ENCODE measurements at regions not wholly inside any gene's neighbourhood (a gene's known extent, or its start where the extent isn't known, plus 50 kb on each side); places are given as distances from the start of the nearest gene placed in this dataset.

DNA sequence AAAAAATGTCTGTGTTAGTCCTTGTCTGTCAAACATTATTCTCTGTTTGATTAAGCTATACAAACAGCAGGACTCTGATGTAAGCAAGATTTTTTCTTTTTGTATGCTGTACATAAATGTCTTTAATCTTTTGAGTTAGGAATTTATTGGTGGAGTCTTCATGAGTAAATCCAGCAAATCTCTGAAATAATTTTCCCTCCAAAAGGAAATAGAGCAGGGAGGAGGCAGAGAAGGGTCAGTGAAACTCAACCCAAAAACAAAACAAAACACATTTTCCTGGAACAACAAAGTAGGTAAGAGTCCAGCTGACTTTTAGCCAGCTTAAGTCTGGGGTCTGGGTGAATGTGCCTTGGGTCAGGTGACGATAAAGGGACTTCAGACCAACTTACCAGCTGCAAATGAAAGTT is 113.7 kb downstream of the FOXA2 start:
- no peak for DNase-seq (ENCODE audit: extremely low read depth, low read depth, low spot score)

DNA sequence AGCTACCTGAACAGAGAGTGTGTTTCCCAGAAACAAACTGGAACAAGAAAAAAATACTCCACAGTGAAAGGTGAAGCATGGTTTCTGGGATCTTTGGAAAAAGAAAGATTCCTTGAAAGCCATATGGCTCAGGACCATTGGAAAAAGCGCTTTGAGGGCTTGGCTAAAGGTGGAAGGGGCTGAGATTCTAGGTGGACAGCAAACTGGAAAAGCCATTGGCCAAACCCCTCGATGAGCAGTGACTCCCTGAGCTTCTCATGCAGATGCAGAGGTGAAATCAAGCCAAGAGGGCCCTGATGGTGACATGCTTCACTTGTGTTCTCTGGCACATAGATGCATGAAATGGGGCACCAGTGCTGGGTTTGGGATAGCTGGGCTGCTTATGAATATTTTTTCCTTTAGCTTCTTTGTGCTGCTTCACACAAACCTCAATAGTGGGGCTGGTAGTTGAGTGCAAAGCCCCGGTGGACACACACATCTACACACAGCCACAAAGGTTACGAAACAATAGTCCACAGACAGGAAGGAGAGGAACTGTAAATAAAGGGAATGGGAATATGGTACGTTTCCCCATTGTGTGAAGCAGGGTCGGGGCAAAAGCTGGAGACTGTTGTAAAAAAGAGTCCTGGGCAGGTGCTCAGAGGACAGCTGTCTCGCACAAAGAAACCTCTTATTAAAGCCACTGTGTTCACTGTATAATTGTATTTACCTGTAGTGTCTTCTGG is 117.8 kb downstream of the FOXA2 start:
- DNase-seq (ENCODE audit: extremely low read depth, low read depth, low spot score): no peak

DNA sequence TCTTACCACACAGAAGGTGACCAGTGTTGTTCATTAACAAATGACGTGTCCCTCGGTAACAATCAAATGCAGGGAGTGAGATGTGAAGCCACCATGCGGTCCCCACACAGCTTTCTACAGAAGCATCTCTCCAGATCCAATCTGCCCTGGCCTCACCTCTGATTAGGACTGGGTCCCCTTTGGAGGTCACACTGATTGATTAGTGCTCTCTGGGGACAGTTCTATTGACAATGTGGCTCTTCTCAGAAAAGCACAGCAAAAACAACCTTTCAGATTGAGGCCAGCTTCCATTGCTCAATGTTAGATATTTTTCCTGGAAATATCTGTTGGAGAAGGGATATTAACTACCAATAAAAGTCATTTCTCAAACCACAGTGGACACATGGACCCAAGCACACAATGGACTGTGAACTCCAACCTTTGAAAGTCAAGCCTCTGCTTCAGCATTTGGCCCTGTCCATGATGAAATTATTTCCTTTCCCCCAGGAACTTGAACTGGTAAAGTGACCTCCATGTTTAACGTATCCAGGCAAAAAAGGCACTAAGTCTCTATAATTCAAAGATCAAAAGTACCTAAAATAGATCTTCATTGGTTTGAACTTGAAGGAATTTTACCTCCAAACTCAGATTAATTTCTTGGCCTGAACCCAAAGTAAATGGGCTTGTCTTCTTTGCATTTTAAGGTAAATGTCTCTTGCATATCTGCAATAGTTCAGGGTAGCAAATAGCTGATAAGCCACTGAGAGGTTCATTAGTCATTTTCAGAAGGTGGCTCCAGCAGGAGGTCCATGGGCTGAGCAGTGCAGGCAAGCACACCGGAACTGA is 118.5 kb downstream of the FOXA2 start:
- no peak for DNase-seq (ENCODE audit: extremely low read depth, low read depth, low spot score)

DNA sequence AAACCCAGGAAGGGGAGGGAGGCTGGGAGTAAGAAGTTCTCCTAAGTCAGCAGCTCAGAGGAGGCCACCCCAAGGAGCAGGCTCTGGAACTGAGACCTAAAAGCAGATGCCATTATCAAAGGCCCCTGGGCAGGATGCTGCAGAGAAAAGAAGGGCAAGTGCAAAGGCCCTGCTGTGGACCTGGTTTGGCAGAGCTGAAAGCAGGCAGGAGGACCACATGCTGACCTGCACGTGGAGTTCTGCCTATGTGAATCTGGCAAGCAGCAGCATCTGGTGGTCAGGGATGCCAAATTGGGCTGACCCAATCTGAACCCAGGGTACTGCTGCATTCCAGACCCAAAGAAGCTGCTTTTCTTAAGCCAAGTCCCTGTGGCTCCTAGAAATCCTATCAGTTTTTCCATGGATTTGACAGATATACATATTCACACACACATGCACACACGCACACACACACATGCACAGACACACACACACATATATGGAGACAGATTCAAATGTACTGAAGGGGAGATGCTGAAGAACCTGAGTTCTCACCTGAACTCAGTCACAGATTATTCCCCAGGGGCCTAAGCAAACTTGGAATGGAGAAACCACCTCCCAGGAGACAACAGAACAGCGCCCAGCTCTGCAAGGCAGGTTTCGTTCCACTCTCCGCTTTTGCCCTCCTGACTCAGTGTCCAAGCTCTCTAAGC is 119.9 kb downstream of the FOXA2 start:
- DNase-seq (ENCODE audit: extremely low read depth, low read depth, low spot score): no peak

DNA sequence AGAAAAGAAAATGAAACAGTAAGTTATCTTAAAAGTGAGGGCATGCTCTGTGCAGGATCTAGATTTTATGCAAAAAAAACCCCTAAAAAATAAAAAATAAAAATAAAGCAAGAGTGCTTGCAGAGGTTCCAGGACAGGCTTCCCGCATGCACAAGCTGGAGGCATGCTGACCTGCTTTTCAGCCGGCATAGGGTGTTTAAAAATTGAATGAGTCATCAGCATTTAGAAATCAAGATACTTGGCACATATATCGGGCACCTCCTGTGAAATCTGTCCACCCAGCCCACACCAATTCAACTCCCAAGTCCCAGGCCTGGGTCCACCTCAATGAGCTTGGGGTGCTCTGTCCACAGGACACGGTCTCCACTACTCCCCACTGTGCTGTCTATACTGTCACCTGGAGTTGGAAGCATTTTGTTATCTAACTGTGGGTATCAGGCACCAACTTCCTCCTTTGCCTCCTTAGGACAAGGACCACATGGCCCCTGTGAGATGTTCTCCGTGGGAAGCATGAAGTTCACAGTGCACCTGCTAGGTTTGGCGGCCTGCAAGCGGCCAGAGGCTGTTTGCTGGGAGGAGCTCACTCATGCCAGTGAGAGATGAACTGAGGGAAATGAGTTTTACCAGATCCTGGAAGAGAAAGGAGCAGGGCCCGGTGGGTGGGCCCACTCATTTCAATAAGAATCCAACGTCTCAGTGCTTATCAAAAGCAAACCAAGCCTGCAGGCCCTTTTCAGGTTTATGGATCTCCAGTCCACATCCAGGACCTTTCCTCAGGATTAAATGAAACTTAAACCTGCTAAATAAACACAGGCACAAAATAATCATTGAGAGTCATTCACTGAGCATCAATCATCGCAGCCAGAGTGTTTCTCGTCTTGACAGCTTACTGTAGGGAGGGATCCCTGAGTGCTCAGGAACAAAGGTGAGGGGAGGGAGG is 121.1 kb downstream of the FOXA2 start:
- no peak for DNase-seq (ENCODE audit: extremely low read depth, low read depth, low spot score)

DNA sequence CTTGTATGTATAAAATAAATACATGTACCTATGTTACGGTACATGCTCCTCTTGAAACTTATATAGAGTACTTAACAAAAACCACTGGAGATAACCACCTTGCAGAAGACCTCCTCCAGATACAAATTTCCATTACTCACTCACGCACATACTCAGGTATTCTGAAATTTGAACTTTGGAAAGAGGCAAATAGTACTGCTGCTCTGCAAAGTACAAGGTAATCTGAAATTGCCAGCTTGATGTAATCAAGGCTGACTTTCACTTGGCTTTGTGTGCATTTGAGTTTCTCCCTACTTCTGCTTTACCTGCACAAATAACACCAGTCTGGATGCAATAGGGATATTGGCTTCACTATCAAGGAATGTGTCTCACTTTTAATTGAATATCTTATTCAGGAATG is 123.6 kb downstream of the FOXA2 start:
- no peak for DNase-seq (ENCODE audit: extremely low read depth, low read depth, low spot score)

DNA sequence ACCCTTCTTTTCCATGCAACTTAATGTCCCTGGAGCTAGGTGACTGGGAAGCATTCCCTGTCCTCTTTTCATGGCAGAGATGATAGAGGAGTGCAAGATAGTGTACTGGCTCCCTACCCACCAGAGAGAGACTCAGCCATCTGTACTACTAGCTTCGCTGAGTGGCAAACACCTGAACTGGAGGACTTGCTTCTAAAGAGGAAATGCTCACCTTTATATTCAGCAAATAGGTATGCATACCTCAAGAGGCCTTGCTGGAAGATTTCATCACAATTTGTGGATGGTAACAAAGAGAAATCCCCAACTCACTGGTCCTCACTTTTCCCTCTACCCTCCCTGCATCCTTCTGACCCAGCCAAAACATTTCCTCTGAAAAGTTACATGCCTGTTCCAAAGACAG is 124.1 kb downstream of the FOXA2 start:
- no peak for DNase-seq (ENCODE audit: extremely low read depth, low read depth, low spot score)

DNA sequence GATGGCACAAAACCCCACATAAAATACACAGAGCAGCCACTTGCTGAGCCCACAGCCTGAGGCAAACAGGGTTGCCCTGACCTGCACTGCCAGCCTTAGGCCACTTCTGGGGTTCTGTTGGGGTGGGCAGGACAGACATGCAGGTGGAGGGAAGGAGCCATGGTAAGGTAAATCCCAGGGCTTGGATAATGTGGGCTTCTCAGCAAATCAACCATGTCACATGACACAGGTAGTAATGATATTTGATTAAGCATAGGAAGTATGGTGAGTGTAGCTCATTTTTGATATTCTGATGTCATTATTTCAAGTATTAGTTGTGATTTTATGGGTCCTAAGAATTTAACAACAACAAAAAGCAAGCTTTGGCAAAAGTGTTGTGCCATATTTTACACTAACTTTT is 124.6 kb downstream of the FOXA2 start:
- no peak for DNase-seq (ENCODE audit: extremely low read depth, low read depth, low spot score)

DNA sequence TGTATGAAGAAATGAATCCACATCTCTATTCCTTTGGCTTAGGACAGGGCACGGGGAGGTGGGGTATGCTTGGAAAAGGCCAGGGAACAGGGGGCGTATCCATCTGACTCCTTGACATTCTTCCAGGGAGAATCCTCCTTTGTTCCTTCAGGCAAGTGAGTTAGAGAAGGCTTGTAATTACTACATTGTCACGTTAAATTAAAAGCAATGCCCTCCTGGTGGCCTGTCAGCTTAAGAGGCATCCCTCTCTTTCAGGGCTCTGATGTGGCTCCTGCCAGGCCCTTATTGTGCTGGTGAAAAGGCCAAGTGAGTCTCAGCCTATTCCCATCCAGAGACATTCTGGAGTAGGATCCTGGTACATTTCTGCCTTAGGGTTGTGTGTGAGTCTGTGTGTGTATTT is 128.3 kb downstream of the FOXA2 start:
- DNase-seq (ENCODE audit: extremely low read depth, low read depth, low spot score): no peak

DNA sequence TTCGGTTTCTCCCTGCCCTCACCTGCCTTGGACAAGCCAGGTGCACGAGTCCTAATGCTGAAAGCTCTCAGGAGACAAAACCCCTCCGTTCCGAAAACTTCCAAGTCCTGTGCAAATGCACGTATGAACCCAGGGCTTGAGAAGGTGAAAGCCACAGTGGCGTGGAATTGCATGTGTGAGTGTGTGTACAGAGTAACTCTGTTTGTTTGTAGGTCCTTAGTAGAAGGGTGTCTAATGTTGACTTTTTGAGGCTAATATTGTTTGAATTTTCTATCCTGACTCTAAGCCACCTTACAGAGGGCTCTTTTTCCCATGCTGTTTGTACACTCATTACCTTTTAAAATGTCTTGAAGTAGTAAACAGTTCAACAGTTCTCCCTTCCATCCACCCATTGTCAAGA is 129.1 kb downstream of the FOXA2 start:
- no peak for DNase-seq (ENCODE audit: extremely low read depth, low read depth, low spot score)

DNA sequence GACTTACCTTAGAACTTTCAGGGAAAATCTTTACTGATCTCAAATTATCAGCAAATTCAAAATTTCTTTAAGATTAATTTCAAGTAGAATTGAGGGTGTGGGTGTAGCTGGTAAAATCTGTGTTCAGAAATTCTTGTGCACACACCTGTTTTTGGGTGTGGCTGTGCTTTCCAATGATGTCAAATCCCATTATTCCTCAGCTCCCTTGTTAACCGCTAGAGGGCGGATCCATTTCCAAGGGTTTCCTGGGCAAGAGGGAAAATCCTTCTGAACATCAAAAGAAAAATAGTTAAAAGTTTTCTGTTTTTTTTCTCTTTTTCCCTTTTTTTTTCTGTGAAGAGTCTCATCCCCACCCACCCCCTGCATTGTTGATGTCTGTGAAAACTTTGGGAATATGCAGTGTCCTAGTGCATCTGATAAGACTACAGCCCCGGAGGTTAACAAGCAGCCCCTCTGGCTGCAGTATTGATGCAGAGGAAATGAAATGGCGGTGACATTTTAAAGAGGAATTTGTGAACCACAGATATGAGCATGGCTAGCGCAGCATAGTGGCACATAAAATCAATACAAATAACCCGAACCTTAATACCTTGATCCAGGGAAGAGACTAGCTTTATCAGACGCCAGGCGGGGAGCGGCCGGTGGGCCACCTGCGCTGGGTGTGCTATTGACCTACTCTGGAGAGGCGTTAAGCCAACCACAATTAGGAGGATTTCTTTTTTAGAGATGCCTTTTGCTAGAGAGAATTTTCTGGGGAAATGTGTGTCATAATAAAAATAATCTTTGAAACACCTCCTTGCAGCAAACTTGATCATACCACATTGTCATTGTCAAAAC is 130.9 kb downstream of the FOXA2 start:
- no peak for DNase-seq (ENCODE audit: extremely low read depth, low read depth, low spot score)

DNA sequence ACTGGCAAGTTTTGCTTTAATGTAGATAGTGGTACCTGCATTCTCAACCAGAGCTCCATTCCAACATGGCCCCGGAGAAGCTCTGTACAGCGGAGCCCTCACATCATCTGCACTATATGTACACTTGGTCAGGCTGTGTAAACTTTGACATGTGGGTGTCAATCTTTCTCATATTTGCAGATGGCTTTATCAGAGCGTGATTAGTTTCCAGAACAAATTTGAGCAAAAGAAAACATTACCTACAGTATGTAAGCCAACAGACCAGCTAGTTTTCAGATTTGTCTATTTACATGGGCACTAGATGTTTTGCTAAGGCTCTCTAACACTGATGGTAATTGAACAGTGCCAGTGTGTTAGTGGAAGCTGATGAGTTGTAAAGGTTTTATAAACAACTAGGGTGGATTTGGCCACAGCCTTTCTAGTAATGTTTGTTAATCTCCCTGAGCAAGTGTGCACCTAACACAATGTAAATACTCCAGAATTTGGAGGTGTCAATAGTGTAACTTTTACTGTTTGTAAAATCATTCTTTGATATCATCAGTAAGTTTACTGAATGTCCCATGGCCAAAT is 131.8 kb downstream of the FOXA2 start:
- DNase-seq (ENCODE audit: extremely low read depth, low read depth, low spot score): no peak

DNA sequence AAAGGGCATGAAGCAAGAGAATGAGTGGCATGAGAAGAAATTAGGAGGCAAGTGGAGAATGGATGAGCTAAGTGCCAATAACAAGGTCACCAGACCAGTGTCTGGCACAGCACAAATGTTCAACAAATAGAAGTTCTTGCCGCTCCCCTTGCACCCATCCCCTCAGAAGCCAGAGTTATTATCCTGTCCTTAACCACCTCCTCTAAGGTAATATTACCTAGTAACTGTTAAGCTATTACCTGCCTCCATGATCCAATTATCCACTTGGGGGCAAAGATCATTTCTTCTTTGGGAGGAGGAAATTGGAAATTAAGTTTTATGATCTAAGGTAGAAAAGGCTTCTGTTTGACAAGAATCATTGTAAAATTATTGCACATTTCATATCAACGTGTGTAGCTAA is 133.8 kb downstream of the FOXA2 start:
- DNase-seq (ENCODE audit: extremely low read depth, low read depth, low spot score): no peak

DNA sequence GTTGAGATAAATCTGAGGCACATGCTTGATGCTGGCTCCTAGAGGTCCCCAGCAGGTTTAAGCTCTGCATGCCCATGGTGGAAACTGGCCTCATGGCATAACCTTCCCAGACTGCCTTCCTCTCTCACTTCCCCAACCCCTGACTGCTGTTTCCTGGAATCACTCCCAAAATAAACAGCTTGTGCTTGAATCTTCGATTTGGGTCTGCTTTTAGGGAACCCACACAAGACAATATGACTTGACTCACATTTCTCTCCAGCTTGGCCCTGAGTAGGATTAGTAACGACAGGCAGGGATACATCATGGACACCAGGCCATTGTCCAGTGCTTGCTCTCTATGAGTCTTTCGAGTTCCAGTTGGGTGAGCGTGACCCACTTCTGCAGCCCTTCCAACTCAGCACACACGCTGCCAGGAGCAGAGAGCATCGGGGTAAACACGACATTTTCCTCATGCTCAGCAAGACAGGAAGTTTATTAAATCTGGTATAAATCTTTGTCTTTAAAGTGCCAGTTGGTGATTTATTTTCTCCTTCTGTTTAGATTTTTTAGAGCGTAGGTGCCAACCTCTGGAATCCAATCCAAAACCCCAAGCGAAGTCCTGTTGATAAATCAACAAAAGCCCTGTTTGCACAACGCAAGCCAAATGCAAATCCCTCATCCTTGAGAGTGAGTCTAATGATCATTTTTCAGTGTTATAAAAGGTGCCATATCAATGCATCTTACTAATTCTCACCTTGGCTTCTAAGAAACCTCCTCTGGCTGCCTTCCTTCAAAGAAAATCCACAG is 135.0 kb downstream of the FOXA2 start:
- DNase-seq (ENCODE audit: extremely low read depth, low read depth, low spot score): no peak

DNA sequence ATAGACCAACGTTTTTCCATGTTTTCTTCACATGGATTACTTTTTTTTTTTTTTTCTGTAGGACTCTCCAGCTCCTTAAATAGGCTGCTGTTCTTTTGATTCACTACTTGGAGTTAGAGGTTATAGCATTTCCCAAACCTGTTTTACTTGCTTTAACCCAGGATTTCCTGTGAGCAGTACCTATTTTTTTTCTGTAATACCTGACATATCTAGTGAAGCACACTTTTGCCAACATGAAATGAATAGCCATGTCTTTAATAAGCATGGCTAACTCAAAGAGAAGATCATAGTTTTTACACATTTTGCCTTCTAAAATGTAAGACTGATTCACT is 137.0 kb downstream of the FOXA2 start:
- no peak for DNase-seq (ENCODE audit: extremely low read depth, low read depth, low spot score)

DNA sequence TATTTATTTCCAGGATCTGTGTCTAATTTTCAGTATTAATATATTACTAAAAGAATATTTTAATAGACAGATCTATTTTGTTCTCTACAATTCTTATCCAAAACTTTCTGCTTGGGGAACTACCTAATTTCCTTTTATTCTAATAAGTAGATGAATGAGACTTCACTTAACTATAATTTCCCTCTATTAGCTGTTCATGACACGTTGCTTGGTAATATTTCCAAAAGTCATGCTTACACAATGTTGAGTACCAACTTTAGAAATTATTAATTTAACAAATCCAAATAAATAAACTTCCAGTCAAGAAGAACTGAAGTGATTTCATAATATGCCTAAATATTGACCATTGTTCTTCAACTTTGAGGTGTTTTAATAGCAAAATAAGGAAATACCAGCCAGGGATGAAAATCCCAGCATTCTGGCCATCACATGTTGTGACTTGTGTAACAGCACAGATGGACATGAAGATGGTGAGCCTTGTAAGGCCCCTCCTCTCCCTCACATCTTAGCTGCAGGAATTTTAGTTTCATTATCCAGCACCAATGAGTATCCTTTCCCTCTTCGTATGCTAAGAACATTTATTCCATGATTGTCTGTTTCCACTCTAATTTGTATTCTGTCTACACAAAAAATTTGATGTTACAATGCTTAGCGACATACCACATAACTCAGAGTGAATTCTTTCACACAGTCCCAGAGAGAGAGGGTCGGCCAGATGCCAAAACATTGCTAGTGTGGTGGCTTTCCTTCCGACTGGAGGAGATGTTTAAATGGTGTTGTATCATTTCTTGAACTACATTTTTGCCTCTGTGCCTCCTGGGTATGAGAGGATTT is 137.5 kb downstream of the FOXA2 start:
- DNase-seq (ENCODE audit: extremely low read depth, low read depth, low spot score): no peak

DNA sequence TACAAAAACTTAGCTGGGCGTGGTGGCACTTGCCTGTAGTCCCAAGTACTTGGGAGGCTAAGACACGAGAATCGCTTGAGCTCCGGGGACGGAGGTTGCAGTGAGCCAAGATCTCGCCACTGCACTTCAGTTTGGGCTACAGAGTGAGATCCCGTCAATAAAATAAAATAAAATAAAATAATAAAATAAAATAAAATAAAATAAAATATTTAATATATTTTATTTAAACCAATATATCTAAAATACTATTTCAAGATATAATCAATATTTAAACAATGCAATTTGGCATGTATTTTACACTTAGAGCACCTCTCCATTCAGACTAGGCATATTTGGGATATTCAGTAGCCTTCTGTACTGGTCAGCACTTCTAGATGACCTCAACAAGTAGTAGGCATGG is 142.1 kb downstream of the FOXA2 start:
- no peak for DNase-seq (ENCODE audit: extremely low read depth, low read depth, low spot score)

DNA sequence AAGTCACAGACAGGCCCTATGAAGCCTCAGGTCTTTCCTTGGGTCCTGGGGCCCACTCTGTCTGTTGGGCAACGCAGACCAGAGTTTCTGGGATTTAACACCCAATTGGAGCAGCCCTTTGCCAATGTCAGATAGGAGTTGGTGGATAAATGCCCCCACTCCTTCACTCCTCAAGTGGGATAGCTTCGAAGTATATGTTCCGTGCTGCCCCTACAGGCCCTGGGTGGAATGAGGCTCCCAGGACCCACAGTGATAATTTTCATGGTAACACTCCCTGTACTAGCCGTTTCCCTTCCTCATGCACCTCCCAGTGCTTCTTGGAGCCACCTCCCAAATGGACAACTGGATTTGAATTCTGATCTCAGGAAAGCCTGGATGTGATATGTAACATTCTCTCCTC is 145.4 kb downstream of the FOXA2 start:
- no peak for DNase-seq (ENCODE audit: extremely low read depth, low read depth, low spot score)
